IPS-NIHi7 (cell line): ENCODE measurements at regions not wholly inside any gene's neighbourhood (a gene's known extent, or its start where the extent isn't known, plus 50 kb on each side); places are given as distances from the start of the nearest gene placed in this dataset.

Experiments
- DNase-seq: peaks from one replicate; pipeline ENCODE4 v3.0.0; 2012; ENCODE audit warnings: mixed read lengths; ENCODE audit errors: extremely low spot score

DNA sequence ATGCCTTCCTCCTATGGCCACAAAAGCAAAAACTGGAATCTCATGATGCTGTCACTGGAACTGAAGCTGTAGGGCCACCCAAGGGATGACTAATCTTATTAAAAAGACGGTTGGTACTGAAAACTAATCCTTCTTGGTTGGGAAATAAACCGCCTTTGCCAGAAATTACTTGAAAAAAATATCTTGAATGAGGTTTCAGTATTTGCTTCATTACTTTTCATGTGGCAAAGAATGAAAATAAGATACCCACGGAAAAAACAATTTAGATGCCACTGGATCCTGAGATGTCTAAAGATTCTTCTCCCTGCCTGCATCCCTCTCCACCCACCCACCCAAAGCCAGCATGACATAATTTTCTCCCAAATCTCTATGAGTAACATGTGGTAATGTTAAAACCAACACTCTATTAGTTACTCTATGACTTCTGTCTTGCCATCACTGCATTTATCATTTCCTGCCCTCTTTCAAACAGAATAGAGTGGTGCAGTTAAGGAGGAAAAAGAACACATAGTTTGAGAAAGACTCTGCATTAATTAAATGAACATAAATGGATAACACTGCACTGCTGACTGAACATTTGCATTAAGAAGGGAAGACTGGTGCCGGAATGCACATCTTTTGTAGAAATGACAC, 111.8 kb upstream of the DPH6 start:
- DNase-seq: no peak

DNA sequence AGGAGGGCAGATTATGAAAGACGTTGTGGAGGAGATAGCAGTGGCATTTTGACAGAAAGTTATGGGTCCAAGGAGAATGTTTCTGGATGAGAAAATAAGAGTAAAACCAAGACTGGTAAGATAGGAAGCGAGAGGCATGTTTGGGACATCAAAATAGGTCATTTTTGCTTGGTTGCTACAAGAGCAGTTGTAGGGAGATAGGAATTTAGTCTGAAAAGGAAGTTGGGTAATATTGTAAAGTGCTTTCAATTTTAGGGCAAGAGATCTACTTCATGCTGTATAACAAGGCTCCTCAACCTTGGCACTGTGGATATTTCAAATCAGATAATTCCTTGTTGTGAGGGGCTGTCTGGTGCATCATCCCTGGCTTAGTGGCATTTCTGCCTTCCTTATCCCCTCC, 118.0 kb upstream of the DPH6 start:
- no peak for DNase-seq

DNA sequence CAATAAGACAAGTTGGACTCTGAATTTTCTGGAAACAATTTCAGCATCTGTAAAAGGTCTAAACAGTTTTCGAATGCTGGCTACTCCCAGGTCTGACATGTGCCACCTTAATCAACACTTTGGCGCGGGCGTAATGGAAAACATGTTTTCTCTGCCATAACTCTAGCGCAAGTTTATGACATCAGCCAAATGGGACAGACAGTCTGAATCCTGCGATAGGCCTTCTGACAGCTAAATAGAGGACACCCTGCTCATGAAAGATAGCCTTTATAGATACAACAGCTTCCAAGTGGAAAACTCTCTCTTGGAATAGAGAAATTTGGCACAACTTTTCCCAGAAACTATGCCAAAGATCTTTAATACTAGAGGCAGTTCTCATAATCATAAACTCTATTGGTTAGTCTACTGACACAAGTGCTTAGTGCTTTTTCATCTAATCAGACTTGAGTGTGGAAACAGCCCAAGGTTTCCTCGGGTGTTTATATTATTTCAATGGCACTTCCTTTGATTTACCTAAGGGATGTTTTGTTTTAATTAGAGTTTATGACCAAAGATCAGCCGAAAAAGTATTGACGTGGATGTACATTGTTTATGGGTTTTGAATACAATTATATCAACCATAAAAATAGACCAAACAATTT, 120.1 kb upstream of the DPH6 start:
- DNase-seq: no peak

DNA sequence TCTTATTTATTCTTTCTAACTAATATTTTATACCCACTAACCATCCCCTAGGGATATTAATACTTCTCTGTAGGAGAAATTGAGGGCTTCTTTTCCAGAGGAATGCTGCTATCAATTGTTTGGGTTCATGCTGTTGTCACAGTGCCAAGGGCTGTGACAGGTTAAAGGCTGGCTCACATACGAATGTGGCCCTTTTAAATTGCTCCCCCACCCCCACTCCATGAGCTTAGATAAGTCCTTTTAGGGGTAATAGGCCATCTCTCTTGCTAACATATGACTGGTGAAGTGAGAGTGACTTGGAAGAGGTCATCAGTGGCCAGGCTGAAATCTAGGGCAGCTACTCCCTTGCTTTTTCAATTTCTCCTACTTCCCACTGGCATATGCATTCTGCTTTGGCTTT, 121.9 kb upstream of the DPH6 start:
- DNase-seq: no peak

DNA sequence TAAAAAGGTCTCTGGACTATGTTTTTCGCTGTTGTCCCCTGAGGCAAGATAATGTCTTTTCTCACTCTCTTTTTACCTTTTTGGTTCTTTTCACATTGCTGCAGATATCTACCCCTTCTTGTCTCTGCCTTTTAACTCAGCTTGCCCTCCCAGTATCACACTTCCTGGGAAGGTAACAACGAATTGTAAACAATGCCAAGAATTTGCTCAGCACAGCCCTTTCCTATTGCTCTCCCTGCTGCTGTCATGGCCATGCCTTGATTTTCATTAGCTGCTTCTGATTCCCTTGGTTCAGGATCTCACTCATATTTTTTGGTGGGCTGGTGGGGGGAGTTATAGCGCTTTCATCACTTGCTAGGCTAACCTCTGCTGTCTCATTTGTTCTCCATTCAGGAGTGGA, 123.1 kb upstream of the DPH6 start:
- peak; percentile 60 for DNase-seq

DNA sequence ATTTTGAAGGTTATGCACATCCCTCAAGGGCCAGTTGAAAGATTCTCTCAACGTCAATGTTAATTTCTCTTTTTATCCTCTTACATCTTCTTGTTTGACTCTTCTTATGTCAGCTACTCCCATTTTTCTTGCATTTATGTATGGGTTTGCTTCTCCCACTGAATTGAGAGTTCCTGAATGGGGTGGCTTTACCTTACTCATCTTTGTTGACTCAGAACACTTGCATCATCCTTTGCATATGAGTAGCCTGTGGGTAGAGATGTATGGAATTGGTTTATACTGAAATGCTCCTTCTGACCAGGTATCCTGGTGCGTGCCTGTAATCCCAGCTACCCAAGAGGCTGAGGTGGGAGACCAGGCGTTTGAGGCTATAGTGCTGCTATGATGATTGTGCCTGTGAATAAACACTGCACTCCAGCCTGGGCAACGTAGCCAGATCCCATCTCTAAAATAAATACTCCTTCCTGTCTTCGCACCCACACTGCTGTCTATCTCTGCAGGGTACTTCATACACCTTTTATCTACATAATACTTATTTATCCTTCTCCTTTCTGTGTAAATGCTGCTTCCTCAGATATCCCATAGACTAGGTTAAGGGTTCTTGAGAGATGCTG, 123.6 kb upstream of the DPH6 start:
- DNase-seq: no peak

DNA sequence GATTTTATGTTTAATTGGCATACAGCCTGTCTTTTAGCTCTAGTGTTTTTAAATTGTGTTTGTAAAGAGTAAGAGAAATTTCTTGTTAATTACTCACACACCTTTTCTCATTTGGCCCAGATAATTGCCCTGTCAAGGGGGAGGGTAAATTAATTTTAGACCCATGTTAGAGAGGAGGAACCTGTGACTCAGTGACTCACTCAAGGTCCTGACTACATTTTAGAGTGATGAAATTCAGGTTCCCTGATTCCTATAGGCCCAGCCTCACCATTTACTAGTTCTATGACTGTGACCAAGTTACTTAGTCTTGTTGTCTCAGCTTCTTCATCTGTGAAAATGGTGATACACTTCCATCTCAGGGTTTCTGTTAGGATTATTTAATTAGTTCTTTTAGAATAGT, 125.2 kb upstream of the DPH6 start:
- no peak for DNase-seq

DNA sequence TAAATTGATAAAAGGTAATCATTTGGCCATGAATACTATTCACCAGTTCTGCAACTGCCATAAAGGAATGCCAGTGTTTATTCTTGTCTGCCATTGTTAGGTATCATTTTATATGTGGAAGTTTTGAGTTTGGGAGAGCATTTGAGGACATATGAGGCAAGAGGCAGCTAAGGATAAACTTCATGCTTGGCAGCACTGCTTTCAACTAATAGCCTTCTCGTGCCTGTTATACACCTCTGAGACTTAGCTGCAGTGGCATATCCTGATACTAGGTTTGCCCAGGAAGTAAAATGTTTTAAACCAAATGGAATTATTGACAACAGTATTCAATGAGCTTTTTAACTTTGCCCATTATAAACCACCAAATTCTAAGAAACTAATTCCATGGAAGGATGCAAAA, 126.0 kb upstream of the DPH6 start:
- no peak for DNase-seq

DNA sequence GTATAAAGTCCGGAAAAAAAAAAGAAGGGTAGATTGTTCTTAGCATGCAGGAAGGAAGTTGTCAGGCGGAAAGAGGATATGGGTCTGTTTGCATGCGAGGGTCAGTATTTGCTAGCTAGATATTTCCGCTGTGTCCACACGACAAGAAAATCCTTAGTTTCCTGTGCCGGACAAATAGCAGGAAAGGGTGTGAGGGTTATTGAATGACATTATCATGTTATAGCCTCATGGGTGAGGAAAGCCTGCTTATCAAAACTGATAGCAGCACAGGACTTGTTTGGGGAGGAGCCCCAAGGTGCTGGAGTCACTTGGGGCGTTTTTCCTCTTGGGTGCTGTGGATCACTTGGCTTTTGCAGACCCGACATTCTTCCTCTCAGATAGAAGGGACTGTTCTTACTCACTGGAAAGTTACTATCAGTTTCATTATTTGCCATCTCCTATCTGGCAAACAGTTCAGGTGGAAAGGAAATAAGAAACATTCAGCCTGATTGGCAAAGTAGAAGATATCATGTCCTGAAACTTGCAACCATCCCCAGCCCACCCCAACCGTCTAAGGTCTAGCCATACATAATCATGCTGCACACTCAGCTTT, 127.2 kb upstream of the DPH6 start:
- no peak for DNase-seq

DNA sequence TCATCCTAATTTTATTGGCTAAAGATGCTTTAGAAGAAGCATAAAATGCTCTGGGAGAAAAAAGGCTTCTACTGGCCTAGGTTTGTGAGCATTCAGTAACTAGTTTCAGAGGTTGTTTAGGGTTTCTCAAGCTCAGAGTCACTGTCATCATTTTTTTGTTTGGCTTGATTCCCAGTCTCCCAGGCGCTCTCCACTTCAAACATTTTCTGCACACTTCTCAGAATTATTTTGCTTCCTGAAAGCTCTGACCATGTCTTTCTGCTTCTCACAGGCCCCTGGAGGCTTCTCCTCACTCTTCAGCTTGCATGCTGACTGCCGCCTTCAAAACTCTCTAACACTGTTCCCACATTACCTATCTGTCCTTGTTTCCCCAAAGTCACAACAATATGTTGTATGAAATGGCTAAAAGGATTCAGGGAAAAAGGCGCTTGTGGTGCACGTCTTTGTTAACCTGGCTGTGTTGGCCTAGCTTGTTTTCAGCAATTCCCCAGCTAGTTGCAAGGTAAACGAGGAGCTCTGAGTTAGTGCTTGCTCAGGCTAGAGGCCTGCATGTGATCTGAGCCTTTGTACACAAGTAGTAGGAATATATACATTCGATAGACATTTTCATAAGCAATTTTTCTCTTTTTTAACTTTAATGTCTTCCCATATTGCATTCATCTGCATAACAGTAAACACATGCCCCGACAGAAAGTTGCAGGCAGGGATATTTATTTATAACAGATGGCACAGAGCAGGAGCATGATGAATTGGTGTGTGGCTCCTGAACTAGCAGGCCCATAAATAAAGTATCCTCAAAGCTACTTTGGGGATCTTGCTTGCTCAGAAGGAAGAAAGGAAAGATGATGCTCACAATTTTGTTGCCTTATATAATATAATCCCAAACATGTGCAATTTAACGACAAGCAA, 129.2 kb upstream of the DPH6 start:
- no peak for DNase-seq

DNA sequence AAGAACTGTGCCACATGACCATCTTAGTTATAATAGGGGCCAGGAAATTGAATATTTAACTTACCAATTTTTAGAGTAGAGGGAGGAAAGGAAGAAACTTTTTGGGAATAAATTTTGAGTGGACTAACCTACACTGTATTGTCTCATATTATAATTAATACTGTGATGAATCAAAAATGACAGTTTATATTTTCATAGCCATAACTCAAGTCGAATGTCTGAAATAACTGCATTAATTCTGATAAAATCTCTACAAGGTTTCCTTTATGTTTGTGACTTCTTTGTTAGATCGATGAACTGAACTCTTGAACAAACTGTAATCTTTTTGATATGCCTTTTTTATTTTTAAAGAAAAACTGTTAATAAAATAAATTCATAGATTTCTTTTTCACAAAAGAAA, 132.8 kb upstream of the DPH6 start:
- no peak for DNase-seq

DNA sequence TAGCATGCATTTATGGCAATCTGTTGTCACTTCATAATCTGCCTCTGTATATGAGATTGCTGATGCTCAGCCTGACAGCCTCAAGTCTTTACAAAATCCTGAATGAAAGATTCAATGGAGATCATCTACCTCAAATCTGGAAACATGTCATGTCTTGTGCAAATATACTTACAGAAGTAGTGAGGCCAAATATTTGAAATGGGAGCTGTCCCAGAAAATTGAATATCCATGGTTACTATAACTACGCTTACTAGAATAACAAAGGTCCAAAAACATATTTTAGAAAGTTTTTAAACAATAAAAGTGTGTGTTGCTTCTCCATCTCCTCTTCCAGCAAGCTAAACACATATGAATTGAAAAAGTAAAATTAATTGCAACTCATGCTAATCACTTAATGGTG, 133.2 kb upstream of the DPH6 start:
- DNase-seq: no peak

DNA sequence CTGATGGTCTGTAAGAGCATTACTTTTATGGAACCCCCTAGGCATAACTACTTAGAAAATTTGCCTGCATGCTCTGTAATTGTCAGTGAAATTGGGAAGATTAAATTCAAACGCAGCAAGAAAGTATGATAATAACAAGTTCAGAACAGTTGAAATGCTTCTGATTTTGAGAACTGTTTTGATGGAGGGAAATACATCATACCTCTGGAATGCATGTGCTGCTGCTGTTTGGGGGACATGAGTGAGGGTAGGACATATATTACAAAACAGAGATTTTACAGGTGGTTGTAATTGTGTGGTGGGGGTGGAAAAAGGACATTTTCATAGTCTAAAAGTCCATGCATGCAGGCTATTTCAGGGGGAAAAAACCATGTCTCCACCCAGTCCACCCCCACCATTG, 135.0 kb upstream of the DPH6 start:
- no peak for DNase-seq

DNA sequence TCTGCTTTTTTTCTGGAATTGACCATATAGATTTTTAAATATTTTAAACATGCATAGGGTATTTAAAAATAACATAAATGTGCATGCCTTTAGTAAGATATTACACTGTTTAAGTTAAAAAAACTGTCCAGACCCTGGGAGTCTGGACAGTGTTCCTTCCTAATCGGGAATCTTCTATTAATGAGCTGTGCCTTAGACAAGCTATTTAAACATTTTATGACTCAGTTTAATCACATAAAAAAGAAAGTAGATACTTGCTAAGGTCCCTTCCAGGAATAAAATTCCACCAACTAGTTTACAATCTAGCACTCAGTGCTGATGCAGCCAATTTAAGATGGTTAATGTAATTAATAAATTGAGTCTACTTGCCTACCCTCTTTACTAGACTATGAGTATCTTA, 140.4 kb upstream of the DPH6 start:
- no peak for DNase-seq

DNA sequence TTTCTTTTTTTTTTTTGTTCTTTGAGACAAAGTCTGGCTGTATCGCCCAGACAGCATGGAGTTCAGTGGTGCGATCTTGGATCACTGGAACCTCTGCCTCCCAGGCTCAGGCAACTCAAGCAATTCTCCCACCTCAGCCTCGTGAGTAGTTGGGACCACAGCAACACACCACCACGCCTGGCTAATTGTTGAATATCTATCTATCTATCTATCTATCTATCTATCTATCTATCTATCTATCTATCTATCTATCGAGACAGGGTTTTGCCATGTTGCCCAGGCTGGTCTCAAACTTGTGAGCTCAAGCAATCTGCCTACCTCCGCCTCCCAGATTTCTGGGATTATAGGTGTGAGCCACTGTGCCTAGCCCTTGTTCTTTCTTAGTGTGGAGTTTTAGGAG, 143.3 kb upstream of the DPH6 start:
- no peak for DNase-seq

DNA sequence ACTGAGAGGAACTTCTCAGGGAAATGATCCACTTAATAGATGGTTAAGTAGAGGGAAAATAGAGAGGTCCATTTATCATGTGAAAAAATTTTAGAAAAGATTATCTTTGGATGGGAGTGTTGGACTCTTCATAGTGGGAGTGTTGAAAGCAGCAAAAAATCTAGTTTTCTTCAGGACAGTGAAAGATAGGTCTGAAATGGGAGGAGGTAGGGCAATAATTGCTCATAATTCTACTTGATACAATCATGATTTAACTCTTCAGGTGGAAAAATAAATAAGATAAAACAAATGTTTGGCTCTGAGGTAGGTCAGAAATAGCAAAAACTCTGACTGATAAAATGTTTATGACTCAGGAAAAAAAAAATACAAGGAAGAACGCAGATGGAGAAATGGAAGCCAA, 144.1 kb upstream of the DPH6 start:
- DNase-seq: no peak

DNA sequence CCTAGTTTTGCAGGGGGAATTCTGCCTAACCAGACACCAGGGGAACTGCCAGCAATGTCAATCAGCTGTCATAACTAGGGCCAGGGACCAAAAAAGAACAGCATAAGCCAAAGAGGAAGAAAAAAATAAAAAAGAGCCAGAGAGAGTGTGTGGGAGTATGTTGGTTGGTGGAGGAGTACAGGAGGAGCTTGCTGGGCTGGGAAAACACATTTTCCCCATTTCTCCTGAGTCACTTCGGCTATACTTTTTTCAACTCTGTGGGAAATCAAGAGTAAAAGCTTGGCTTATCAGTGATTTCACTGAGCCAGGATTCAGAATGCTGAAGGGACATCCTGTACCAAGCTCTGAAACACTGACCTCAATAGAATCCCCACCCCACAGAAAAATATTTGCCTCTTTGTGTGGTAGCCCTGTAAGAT, 144.7 kb upstream of the DPH6 start:
- DNase-seq: no peak

DNA sequence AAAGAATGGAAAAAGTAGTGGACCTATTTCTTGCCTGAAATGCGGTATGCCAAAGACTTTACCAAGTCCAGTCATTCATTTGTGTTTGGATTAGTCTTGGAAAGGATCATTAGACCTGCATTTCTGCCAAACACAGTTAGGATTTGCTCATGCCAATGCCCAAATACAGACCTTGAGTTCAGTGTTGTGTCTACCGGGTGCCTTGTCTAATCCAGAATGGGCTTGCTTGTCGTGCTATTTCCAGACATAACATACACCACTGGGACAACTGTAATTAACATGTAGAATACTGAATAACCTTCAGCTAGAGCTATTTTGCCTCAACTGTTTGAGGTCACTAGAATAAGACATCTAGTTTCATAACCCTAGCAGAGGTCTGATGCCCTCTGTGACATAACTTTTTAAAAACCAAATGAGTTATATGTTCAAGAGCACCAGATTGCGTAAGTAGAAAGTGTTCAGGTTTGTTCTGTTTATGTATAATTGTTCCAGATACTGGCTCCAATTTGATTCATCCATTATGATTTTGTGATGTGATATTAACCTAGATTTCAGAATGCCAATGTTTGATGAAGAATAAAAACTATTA, 145.3 kb upstream of the DPH6 start:
- no peak for DNase-seq

DNA sequence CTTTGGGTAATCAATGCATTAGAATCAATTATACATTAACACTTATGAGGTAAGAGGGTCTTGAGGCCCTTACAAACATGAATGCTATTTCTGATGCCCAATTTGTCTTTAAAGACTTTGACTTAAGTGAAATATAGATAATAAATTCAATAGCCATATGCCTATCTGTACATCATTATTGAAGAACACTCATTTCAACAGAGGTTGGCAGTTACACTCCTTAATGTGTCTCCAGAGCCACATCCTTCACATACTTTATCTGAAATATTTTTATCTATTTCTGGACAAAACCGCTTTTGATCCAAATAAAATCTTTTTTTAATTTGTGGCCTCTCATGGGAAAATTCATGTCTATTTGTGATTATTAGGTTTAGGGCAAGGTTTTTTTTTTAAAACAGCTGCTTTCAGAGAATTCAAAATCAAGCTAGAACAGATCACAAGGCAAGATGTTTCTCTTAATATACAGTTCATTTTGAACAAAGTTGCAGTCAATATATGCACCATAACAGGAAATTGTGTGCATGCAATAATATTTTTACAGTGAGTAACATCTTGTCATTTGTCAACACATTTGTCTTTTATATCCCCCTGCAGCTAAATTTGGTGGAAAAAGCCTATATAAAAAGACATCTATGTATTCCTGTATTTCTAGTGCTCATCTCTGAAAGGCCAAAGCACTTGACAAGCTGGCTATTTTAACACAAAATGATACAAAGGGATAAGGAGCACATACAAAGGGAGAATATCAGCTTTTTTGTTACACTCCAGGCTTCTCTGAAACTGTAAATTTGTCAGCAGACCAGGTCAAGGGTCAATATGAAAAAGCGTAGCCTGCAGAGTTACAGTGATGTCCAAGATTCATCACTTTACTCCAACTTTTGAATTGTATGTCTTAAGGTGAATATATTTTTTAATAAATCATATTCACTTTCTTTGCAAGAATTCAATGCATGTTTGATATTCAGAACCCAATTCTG, 146.2 kb upstream of the DPH6 start:
- DNase-seq: no peak

DNA sequence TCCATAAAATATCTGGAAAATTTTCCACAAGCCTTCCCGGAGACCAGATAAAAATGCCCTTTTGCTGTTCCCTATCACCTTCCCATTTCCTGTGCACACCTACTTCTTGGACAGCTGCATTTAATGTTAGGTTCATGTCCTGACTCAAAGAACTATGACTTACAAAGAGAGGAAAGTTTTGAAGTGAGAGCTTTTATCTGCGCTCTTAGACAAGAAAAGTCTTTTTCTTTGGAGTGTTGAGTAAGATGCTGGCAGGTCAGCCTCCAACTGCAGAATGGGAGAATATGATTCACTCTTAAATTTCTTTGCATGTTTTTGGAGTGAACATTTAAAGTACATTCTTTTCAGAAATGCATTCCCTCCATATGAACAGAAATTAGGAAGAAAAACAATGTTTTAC, 147.3 kb upstream of the DPH6 start:
- DNase-seq: no peak

DNA sequence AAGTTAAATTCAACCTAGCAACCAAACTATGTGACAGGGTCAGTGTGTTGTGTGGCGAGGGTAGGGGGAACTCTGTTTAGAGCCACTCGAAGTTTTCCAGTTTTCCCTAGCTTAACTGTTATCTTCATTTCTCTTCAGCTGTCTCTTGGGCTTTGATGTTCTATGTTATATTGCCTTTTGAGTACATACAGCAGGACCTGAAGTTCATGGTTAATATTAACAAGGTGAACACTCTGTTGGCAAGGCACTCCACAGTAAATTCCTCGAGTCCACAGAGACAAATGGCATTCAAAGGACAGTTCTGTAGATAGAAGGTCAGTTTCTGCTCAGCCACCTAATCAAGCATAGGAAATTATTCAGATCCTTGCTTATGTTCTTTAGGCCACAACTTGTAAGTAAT, 147.9 kb upstream of the DPH6 start:
- DNase-seq: no peak
